NB4 (cell line): ENCODE measurements at regions not wholly inside any gene's neighbourhood (a gene's known extent, or its start where the extent isn't known, plus 50 kb on each side); places are given as distances from the start of the nearest gene placed in this dataset.
A peak's percentile ranks its signal among the peaks of the same experiment; 100 is the strongest.

Experiments used
- DNase-seq: peaks from one replicate; pipeline ENCODE4 v3.0.0; 2010; ENCODE audit warnings: low read depth
- H3K4me3 ChIP-seq: one replicate; pipeline ENCODE4 v1.5.1; 2011; ENCODE audit warnings: mild to moderate bottlenecking, low read depth, low read length, moderate library complexity
- MYC ChIP-seq: IDR thresholded peaks from 2 replicates; pipeline ENCODE4 v1.6.1; 2011; ENCODE audit warnings: low read depth, low read length
- POLR2A ChIP-seq: IDR thresholded peaks from 2 replicates; pipeline ENCODE4 v1.6.1; 2011; ENCODE audit warnings: mild to moderate bottlenecking; ENCODE audit not compliant: insufficient read length; ENCODE audit errors: extremely low read depth
- TF ChIP-seq, protein P1 (sequence below): IDR thresholded peaks from 2 replicates; pipeline ENCODE4 v1.6.1; 2011; ENCODE audit warnings: low read depth, low read length
- TF ChIP-seq, protein P2 (sequence below): IDR thresholded peaks from one replicate; pipeline ENCODE4 v1.5.1; 2012; ENCODE audit warnings: low read depth, low read length

- TF ChIP-seq POLR2A (no peak), MYC (no peak)
- TF ChIP-seq, protein P1, sequence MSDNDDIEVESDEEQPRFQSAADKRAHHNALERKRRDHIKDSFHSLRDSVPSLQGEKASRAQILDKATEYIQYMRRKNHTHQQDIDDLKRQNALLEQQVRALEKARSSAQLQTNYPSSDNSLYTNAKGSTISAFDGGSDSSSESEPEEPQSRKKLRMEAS, result no peak
- TF ChIP-seq, protein P2, sequence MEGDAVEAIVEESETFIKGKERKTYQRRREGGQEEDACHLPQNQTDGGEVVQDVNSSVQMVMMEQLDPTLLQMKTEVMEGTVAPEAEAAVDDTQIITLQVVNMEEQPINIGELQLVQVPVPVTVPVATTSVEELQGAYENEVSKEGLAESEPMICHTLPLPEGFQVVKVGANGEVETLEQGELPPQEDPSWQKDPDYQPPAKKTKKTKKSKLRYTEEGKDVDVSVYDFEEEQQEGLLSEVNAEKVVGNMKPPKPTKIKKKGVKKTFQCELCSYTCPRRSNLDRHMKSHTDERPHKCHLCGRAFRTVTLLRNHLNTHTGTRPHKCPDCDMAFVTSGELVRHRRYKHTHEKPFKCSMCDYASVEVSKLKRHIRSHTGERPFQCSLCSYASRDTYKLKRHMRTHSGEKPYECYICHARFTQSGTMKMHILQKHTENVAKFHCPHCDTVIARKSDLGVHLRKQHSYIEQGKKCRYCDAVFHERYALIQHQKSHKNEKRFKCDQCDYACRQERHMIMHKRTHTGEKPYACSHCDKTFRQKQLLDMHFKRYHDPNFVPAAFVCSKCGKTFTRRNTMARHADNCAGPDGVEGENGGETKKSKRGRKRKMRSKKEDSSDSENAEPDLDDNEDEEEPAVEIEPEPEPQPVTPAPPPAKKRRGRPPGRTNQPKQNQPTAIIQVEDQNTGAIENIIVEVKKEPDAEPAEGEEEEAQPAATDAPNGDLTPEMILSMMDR, result no peak
- DNase-seq, result no peak
- H3K4me3 ChIP-seq, result no peak overlapping the region
Measured at GRCh38 chr20:17043323-17043722, 183.5 kb upstream of the PCSK2 start.

- DNase-seq, result no peak
- TF ChIP-seq MYC, result no peak
- TF ChIP-seq, protein P2, result no peak
- TF ChIP-seq, protein P1, result no peak
- H3K4me3 ChIP-seq, result no peak overlapping the region
Measured at GRCh38 chr20:17044891-17045290, 181.9 kb upstream of the PCSK2 start.

GRCh38 chr20:17059465-17059864, 167.4 kb upstream of the PCSK2 start:
- H3K4me3 ChIP-seq, result no peak overlapping the region
- DNase-seq, result peak; percentile 23
- TF ChIP-seq, protein P1, result 0 out of 2 replicates have a peak, but pooled peaks have one; percentile 30
- TF ChIP-seq POLR2A, result no peak

GRCh38 chr20:17061715-17062114, 165.1 kb upstream of the PCSK2 start:
- TF ChIP-seq POLR2A (no peak), MYC (no peak)
- TF ChIP-seq, protein P2, result no peak
- TF ChIP-seq, protein P1, result no peak
- DNase-seq, result no peak
- no peak overlapping the region for H3K4me3 ChIP-seq

DNA sequence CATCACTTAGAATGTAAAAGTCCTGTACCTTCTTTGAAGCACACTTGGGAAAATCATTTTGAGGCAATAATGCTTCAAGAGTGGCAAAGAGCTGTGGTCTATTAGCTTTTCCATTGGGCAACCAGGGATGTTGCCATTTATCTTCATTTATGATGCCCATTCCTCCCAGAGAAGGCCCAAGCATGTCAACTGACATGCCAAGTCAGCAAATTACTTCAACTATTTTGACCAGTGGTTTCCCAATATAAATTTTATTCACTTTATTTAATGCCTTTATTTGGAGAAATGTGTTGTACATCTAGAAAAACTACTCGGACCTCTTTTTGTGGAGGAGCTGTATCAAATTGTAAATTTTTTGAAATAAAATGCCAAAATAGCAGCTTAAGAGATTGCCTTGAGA, 164.1 kb upstream of the PCSK2 start:
- no peak for DNase-seq
- H3K4me3 ChIP-seq, result no peak overlapping the region
- TF ChIP-seq, protein P2, result no peak
- TF ChIP-seq POLR2A (no peak), MYC (no peak)
- TF ChIP-seq, protein P1, result no peak

DNA sequence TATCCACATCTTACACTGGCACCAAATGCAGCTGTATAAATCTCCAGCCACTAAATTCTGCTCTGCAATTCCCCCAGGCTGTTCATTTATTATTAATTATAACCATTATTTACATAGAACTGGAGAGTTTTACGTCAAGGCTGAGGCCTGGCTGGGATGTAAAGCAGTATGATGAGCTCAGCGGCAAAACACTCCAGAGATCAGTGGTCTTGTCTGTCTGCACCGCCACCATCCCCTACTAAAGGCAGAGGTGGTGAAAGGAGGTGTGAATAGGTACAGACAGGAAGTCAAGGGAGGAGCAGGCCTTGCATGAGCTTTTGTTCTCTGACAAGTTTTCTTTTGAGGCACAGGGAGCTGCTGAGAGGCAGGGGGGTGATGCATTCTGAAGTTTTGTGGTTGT, 159.9 kb upstream of the PCSK2 start:
- H3K4me3 ChIP-seq, result no peak overlapping the region
- TF ChIP-seq POLR2A, result no peak
- no peak for TF ChIP-seq MYC
- DNase-seq, result no peak

GRCh38 chr20:17068084-17068711, 158.6 kb upstream of the PCSK2 start:
- TF ChIP-seq, protein P1, result no peak
- TF ChIP-seq, protein P2, result no peak
- TF ChIP-seq MYC (no peak), POLR2A (no peak)
- DNase-seq, result no peak
- no peak overlapping the region for H3K4me3 ChIP-seq
